Calu3 (cell line): ENCODE measurements at regions not wholly inside any gene's neighbourhood (a gene's known extent, or its start where the extent isn't known, plus 50 kb on each side); places are given as distances from the start of the nearest gene placed in this dataset.

Experiments
- BruUV-seq: library from RNA; stranded (reverse); fragments of 400-500 nt; replicated peaks from 2 replicates; lab custom pipeline; 2021; lab: Mats Ljungman, UMichigan
- CTCF ChIA-PET: fragments of 300-600 bp; sonication (Branson Sonifier 250); formaldehyde crosslinking; loops from one replicate; lab custom pipeline; 2022; ENCODE audit warnings: antibody characterized with exemption; lab: Charles Lee
- DNase-seq: peaks from one replicate; pipeline ENCODE4 v3.0.0; 2022
- H3K27ac Mint-ChIP-seq: one replicate; pipeline ENCODE4 v1.8.0; 2022; ENCODE audit warnings: mixed read lengths; ENCODE audit not compliant: unreplicated experiment
- H3K27me3 Mint-ChIP-seq: one replicate; pipeline ENCODE4 v1.8.0; 2022; ENCODE audit warnings: mixed read lengths; ENCODE audit not compliant: unreplicated experiment
- H3K36me3 Mint-ChIP-seq: one replicate; pipeline ENCODE4 v1.8.0; 2022; ENCODE audit warnings: mild to moderate bottlenecking, moderate library complexity, mixed read lengths; ENCODE audit not compliant: insufficient read depth, unreplicated experiment
- H3K4me1 Mint-ChIP-seq: one replicate; pipeline ENCODE4 v1.8.0; 2022; ENCODE audit warnings: mild to moderate bottlenecking, low read depth, mixed read lengths; ENCODE audit not compliant: unreplicated experiment
- H3K4me3 Mint-ChIP-seq: one replicate; pipeline ENCODE4 v1.8.0; 2022; ENCODE audit warnings: mild to moderate bottlenecking, low read depth, moderate library complexity, mixed read lengths; ENCODE audit not compliant: unreplicated experiment
- H3K9me3 Mint-ChIP-seq: one replicate; pipeline ENCODE4 v1.8.0; 2022; ENCODE audit warnings: low read depth, mixed read lengths; ENCODE audit not compliant: unreplicated experiment
- CTCF ChIP-seq: fragments of 200-600 bp; IDR thresholded peaks from one replicate; pipeline ENCODE4 v1.8.0; 2022; ENCODE audit warnings: antibody characterized with exemption; ENCODE audit not compliant: unreplicated experiment
- intact Hi-C: fragments of 100-400 bp; cut with micrococcal nuclease; formaldehyde crosslinking; loops from one replicate; pipeline ENCODE4 v1.10.0; 2022; ENCODE audit not compliant: unreplicated experiment

- no peak for TF ChIP-seq CTCF
- intact Hi-C loops = no loop called here
- Mint-ChIP-seq H3K27me3 (no peaks in the 10 kb centered on the region), H3K4me3 (no peak overlapping the region), H3K4me1 (no peaks in the 10 kb centered on the region), H3K27ac (no peak overlapping the region), H3K9me3 (no peaks in the 10 kb centered on the region), H3K36me3 (no peaks in the 10 kb centered on the region)
- CTCF ChIA-PET = interaction anchor here (1.2 kb wide), 1 partner anchor 88 kb away, joined by 6 read pairs; no protein-coding TSS in a partner anchor
- no peak for DNase-seq
- BruUV-seq = no TSS peak
Measured at GRCh38 chr3:187522293-187522692, 147.9 kb downstream of the SST start.

GRCh38 chr3:187521546-187521945, 148.6 kb downstream of the SST start:
- Mint-ChIP-seq H3K27ac (no peak overlapping the region), H3K4me3 (no peak overlapping the region), H3K36me3 (no peaks in the 10 kb centered on the region), H3K9me3 (no peaks in the 10 kb centered on the region), H3K4me1 (no peaks in the 10 kb centered on the region), H3K27me3 (no peaks in the 10 kb centered on the region)
- CTCF ChIA-PET = interaction anchor here (0.6 to 1.2 kb wide), 2 partner anchors 59 to 87 kb away, joined by 3 to 6 read pairs; no protein-coding TSS in a partner anchor
- DNase-seq = no peak
- no TSS peak for BruUV-seq
- intact Hi-C loops = no loop called here
- no peak for TF ChIP-seq CTCF

- no TSS peak for BruUV-seq
- Mint-ChIP-seq H3K4me1 (no peaks in the 10 kb centered on the region), H3K4me3 (no peak overlapping the region), H3K27ac (no peak overlapping the region), H3K27me3 (no peaks in the 10 kb centered on the region), H3K9me3 (no peaks in the 10 kb centered on the region), H3K36me3 (no peaks in the 10 kb centered on the region)
- intact Hi-C loops = no loop called here
- no peak for DNase-seq
- no peak for TF ChIP-seq CTCF
- CTCF ChIA-PET = interaction anchor here (1.4 kb wide), 1 partner anchor 201 kb away, joined by 3 read pairs; no protein-coding TSS in a partner anchor
Measured at GRCh38 chr3:187520027-187520945, 149.9 kb downstream of the SST start.

- DNase-seq = no peak
- no TSS peak for BruUV-seq
- intact Hi-C loops = no loop called here
- H3K27me3 Mint-ChIP-seq = no peaks in the 10 kb centered on the region
- H3K36me3 Mint-ChIP-seq = no peaks in the 10 kb centered on the region
- no peak for TF ChIP-seq CTCF
- CTCF ChIA-PET = interaction anchor here (1.4 kb wide), 1 partner anchor 200 kb away, joined by 3 read pairs; no protein-coding TSS in a partner anchor
- H3K9me3 Mint-ChIP-seq = no peaks in the 10 kb centered on the region
- no peaks in the 10 kb centered on the region for H3K4me1 Mint-ChIP-seq
- no peak overlapping the region for H3K27ac Mint-ChIP-seq
- H3K4me3 Mint-ChIP-seq = no peak overlapping the region
Measured at GRCh38 chr3:187519428-187519890, 150.7 kb downstream of the SST start.
